ENCODE measurements at regions not wholly inside any gene's neighbourhood (a gene's known extent, or its start where the extent isn't known, plus 50 kb on each side); places are given as distances from the start of the nearest gene placed in this dataset.

GRCh38 chr13:70967564-70967963, 859.3 kb upstream of the KLHL1 start:
- Histone ChIP-seq H3K27me3 (no peaks in the 10 kb centered on the region), H3K4me1 (no peaks in the 10 kb centered on the region), H3K9me3 (no peaks in the 10 kb centered on the region), H3K27ac (no peak overlapping the region), H3K4me3 (no peak overlapping the region), H3K36me3 (no peaks in the 10 kb centered on the region)
- peak; percentile 34 for ATAC-seq
- no peak for DNase-seq
- TF ChIP-seq, protein P1, sequence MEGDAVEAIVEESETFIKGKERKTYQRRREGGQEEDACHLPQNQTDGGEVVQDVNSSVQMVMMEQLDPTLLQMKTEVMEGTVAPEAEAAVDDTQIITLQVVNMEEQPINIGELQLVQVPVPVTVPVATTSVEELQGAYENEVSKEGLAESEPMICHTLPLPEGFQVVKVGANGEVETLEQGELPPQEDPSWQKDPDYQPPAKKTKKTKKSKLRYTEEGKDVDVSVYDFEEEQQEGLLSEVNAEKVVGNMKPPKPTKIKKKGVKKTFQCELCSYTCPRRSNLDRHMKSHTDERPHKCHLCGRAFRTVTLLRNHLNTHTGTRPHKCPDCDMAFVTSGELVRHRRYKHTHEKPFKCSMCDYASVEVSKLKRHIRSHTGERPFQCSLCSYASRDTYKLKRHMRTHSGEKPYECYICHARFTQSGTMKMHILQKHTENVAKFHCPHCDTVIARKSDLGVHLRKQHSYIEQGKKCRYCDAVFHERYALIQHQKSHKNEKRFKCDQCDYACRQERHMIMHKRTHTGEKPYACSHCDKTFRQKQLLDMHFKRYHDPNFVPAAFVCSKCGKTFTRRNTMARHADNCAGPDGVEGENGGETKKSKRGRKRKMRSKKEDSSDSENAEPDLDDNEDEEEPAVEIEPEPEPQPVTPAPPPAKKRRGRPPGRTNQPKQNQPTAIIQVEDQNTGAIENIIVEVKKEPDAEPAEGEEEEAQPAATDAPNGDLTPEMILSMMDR (IDR thresholded peaks at IDR 0.05), result no peak
- intact Hi-C loops (cut with DNase I), result no loop called here

DNA sequence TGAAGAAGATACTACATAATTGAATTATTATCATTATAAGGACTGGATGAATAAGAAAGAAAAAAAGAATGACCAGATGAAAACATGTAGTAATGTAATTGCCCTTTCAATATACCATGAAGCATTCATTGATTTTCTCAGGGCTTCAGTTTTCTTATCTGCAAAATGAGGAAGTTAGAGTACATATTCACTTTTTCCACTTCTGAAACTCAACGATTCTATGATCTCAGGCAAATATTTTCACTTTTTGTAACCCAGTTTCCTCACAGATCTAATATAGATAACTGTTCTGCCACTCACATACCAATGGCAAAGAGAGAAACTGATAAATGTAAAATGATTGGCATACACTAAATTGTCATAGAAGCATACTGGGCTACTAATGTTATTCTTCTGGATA, 856.6 kb upstream of the KLHL1 start:
- Histone ChIP-seq H3K27me3 (no peaks in the 10 kb centered on the region), H3K27ac (no peak overlapping the region), H3K9me3 (no peaks in the 10 kb centered on the region), H3K4me3 (no peak overlapping the region), H3K4me1 (no peaks in the 10 kb centered on the region), H3K36me3 (no peaks in the 10 kb centered on the region)
- intact Hi-C loops (cut with DNase I), result no loop called here
- DNase-seq (no peak), ATAC-seq (no peak)
- TF ChIP-seq, protein P1 (IDR thresholded peaks at IDR 0.05), result no peak

DNA sequence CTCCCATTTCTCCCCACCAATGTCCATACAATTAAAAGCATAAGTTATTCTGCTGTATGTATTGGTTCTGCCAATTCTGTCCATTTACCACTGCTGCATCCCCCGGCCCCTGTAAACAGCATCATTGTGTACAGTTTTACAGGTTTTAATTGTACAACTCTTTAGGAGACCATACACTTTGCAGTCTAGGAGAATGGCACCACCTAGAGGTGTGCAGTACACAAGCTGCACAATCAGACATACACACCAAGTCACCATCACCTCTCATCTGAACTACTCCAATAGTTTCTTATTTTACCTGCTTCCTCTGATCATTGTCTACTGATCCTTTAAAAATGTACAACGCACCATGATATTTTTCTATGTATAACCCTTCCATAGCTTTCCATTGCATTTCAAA, 855.9 kb upstream of the KLHL1 start:
- Histone ChIP-seq H3K36me3 (no peaks in the 10 kb centered on the region), H3K27me3 (no peaks in the 10 kb centered on the region), H3K9me3 (no peaks in the 10 kb centered on the region), H3K4me3 (no peak overlapping the region), H3K4me1 (no peaks in the 10 kb centered on the region), H3K27ac (no peak overlapping the region)
- DNase-seq (no peak), ATAC-seq (peak; percentile 41)
- intact Hi-C loops (cut with DNase I), result no loop called here
- TF ChIP-seq, protein P1 (IDR thresholded peaks at IDR 0.05), result peak; percentile 7

GRCh38 chr13:70960841-70961443, 852.7 kb upstream of the KLHL1 start:
- intact Hi-C loops (cut with DNase I), result no loop called here
- no peak for DNase-seq

DNA sequence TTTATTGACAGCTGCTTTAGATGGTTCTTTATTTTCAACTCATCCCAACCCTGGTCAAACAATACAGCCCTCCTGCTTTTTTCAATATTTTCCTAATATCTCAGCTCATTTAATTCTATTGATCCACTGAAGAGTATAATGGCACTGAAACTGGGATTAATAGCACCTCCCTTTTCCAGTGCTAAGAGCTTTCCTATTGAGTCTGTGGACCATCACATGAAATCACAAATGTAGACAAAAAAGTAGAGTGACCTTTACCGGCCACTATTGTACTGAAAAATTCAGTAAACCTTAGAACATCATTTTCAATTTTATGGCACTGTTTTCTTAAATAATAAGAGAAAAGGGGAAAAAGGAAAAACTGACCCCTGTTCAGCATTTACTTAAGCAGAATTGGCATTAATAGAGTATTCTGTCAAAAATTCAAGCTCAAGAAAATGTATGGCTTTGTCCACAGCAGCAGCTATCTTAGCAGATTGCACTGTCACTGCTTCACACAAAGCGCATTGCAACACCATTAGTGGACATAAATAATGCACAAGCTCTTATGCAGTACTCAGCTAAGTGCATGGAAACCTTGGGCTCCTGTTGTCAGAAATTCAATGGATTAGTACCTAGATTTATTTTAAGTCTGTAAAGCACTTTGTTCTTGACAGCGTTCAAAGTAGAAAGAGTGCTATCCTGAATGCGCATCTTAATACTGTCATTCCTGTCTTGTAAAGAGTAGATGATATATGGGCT, 851.0 kb upstream of the KLHL1 start:
- Histone ChIP-seq H3K4me1 (no peaks in the 10 kb centered on the region), H3K9me3 (no peaks in the 10 kb centered on the region), H3K4me3 (no peak overlapping the region), H3K27me3 (no peaks in the 10 kb centered on the region), H3K36me3 (no peaks in the 10 kb centered on the region), H3K27ac (no peak overlapping the region)
- DNase-seq (no peak), ATAC-seq (no peak)
- intact Hi-C loops (cut with DNase I), result no loop called here
- TF ChIP-seq, protein P1 (IDR thresholded peaks at IDR 0.05), result no peak

More at GRCh38 chr13:70960841-70961443, 852.7 kb upstream of the KLHL1 start:
- Histone ChIP-seq H3K36me3 (no peaks in the 10 kb centered on the region), H3K27ac (no peak overlapping the region), H3K4me3 (no peak overlapping the region), H3K9me3 (no peaks in the 10 kb centered on the region), H3K4me1 (no peaks in the 10 kb centered on the region), H3K27me3 (no peaks in the 10 kb centered on the region)
- ATAC-seq, result no peak
- TF ChIP-seq, protein P1 (IDR thresholded peaks at IDR 0.05), result peak; percentile 51

Data from upper lobe of right lung (tissue), 1 donor.